ENCODE measurements at regions not wholly inside any gene's neighbourhood (a gene's known extent, or its start where the extent isn't known, plus 50 kb on each side); places are given as distances from the start of the nearest gene placed in this dataset.

GRCh38 chr1:195345149-195345548 lies 1263.1 kb downstream of the KCNT2 start:
- no peak for TF ChIP-seq CTCF (IDR thresholded peaks at IDR 0.05; ENCODE audit: extremely low read depth in 1 of 2, insufficient read depth in 1 of 2, low read depth in 1 of 2, low read length in 2 of 2)
- no peak for TF ChIP-seq POLR2A (IDR thresholded peaks at IDR 0.05; ENCODE audit: low read depth, low read length)
- no peak for TF ChIP-seq EZH2 (IDR thresholded peaks at IDR 0.05; ENCODE audit: borderline replicate concordance, low read depth, low read length, severe bottlenecking)
- TF ChIP-seq MAX (IDR thresholded peaks at IDR 0.05; ENCODE audit: insufficient read depth, insufficient read length): no peak
